MCF 10A (cell line): ENCODE measurements at regions not wholly inside any gene's neighbourhood (a gene's known extent, or its start where the extent isn't known, plus 50 kb on each side); places are given as distances from the start of the nearest gene placed in this dataset.

ENCODE experiments used
- BruUV-seq: library from RNA; stranded (reverse); fragments of 400-500 nt; replicated peaks from 2 replicates; lab custom pipeline; 2021; lab: Mats Ljungman, UMichigan
- CTCF ChIA-PET: fragments of 300-600 bp; sonication (Branson Sonifier 250); formaldehyde crosslinking; extraction: SDS; loops from one replicate; lab custom pipeline; 2021; ENCODE audit warnings: antibody characterized with exemption, inconsistent platforms; lab: Yijun Ruan, JAX
- POLR2A ChIA-PET: fragments of 300-600, 350-650 bp; sonication (Branson Sonifier 250); formaldehyde crosslinking; extraction: SDS; loops from one replicate; lab custom pipeline; 2020; ENCODE audit warnings: antibody characterized with exemption, inconsistent platforms; lab: Yijun Ruan, JAX
- DNase-seq: peaks from one replicate; pipeline ENCODE4 v3.0.0-alpha.2; 2018; ENCODE audit not compliant: unreplicated experiment
- H3K27ac Mint-ChIP-seq: one replicate; pipeline ENCODE4 v1.8.0; 2022; ENCODE audit warnings: mild to moderate bottlenecking, low read depth, mixed read lengths; ENCODE audit not compliant: unreplicated experiment
- H3K27me3 Mint-ChIP-seq: one replicate; pipeline ENCODE4 v1.8.0; 2022; ENCODE audit warnings: mixed read lengths; ENCODE audit not compliant: insufficient read depth, unreplicated experiment
- H3K36me3 Mint-ChIP-seq: one replicate; pipeline ENCODE4 v1.8.0; 2022; ENCODE audit warnings: mild to moderate bottlenecking, moderate library complexity, mixed read lengths; ENCODE audit not compliant: insufficient read depth, unreplicated experiment
- H3K4me1 Mint-ChIP-seq: one replicate; pipeline ENCODE4 v1.8.0; 2022; ENCODE audit warnings: mixed read lengths; ENCODE audit not compliant: insufficient read depth, unreplicated experiment
- H3K4me3 Mint-ChIP-seq: one replicate; pipeline ENCODE4 v1.8.0; 2022; ENCODE audit warnings: mild to moderate bottlenecking, moderate library complexity, mixed read lengths; ENCODE audit not compliant: unreplicated experiment
- H3K9me3 Mint-ChIP-seq: one replicate; pipeline ENCODE4 v1.8.0; 2022; ENCODE audit warnings: mixed read lengths; ENCODE audit not compliant: unreplicated experiment
- CTCF ChIP-seq: fragments of 200-600 bp; IDR thresholded peaks from one replicate; pipeline ENCODE4 v1.8.0; 2022; ENCODE audit warnings: antibody characterized with exemption, mild to moderate bottlenecking; ENCODE audit not compliant: unreplicated experiment
- intact Hi-C: fragments of 100-400 bp; cut with micrococcal nuclease; formaldehyde crosslinking; loops from 2 replicates; pipeline ENCODE4 v1.14.1; 2022

GRCh38 chr9:24451346-24451745, 94.4 kb downstream of the IZUMO3 start:
- no TSS peak for BruUV-seq
- intact Hi-C loops = no loop called here
- H3K27me3 Mint-ChIP-seq = no peaks in the 10 kb centered on the region
- no peak for TF ChIP-seq CTCF
- H3K27ac Mint-ChIP-seq = no peak overlapping the region
- no peaks in the 10 kb centered on the region for H3K9me3 Mint-ChIP-seq
- H3K36me3 Mint-ChIP-seq = no peaks in the 10 kb centered on the region
- POLR2A ChIA-PET = no interaction called here
- CTCF ChIA-PET = interaction anchor here (0.5 kb wide), 1 partner anchor 1840 kb away, joined by 3 read pairs; no protein-coding TSS in a partner anchor
- H3K4me1 Mint-ChIP-seq = no peaks in the 10 kb centered on the region
- H3K4me3 Mint-ChIP-seq = no peak overlapping the region
- no peak for DNase-seq

GRCh38 chr9:24449976-24450375, 95.7 kb downstream of the IZUMO3 start:
- POLR2A ChIA-PET = no interaction called here
- Mint-ChIP-seq H3K27me3 (no peaks in the 10 kb centered on the region), H3K4me1 (no peaks in the 10 kb centered on the region), H3K9me3 (peaks cover 11% of the 10 kb centered on the region), H3K36me3 (no peaks in the 10 kb centered on the region), H3K27ac (no peak overlapping the region), H3K4me3 (no peak overlapping the region)
- CTCF ChIA-PET = no interaction called here
- intact Hi-C loops = no loop called here
- TF ChIP-seq CTCF = no peak
- BruUV-seq = no TSS peak
- no peak for DNase-seq

- Mint-ChIP-seq H3K4me3 (no peak overlapping the region), H3K4me1 (no peaks in the 10 kb centered on the region), H3K9me3 (no peaks in the 10 kb centered on the region), H3K36me3 (no peaks in the 10 kb centered on the region), H3K27ac (no peak overlapping the region), H3K27me3 (no peaks in the 10 kb centered on the region)
- no peak for TF ChIP-seq CTCF
- BruUV-seq = no TSS peak
- DNase-seq = no peak
- POLR2A ChIA-PET = no interaction called here
- CTCF ChIA-PET = no interaction called here
- intact Hi-C loops = no loop called here
Measured at GRCh38 chr9:24439456-24439855, 106.2 kb downstream of the IZUMO3 start.

- BruUV-seq = no TSS peak
- CTCF ChIA-PET = no interaction called here
- no peak for TF ChIP-seq CTCF
Measured at GRCh38 chr9:24438876-24439275, 106.8 kb downstream of the IZUMO3 start.

More at GRCh38 chr9:24438876-24439275, 106.8 kb downstream of the IZUMO3 start:
- DNase-seq = no peak
- Mint-ChIP-seq H3K27me3 (no peaks in the 10 kb centered on the region), H3K36me3 (no peaks in the 10 kb centered on the region), H3K27ac (no peak overlapping the region), H3K4me3 (no peak overlapping the region), H3K4me1 (no peaks in the 10 kb centered on the region), H3K9me3 (no peaks in the 10 kb centered on the region)
- intact Hi-C loops = no loop called here
- POLR2A ChIA-PET = no interaction called here
